ENCODE measurements at regions not wholly inside any gene's neighbourhood (a gene's known extent, or its start where the extent isn't known, plus 50 kb on each side); places are given as distances from the start of the nearest gene placed in this dataset.

- no peak overlapping the region for H3K4me3 Mint-ChIP-seq
- H3K27me3 Mint-ChIP-seq: peaks cover 8% of the 10 kb centered on the region
- no peaks in the 10 kb centered on the region for H3K36me3 Mint-ChIP-seq (ENCODE audit: low read depth)
- ChIA-PET POLR2A (no interaction called here), CTCF (interaction anchor here (1.2 kb wide), 1 partner anchor 13 kb away, joined by 3 read pairs; no protein-coding TSS in a partner anchor)
- H3K4me1 Mint-ChIP-seq: no peaks in the 10 kb centered on the region
- H3K27ac Mint-ChIP-seq: no peak overlapping the region
- DNase-seq: no peak
- no peaks in the 10 kb centered on the region for H3K9me3 Mint-ChIP-seq
Measured at GRCh38 chr4:53686521-53686920, 95.2 kb upstream of the LNX1 start.

GRCh38 chr4:53684136-53685130 lies 93.1 kb upstream of the LNX1 start:
- no peak for DNase-seq
- Mint-ChIP-seq H3K9me3 (no peaks in the 10 kb centered on the region), H3K27me3 (peaks cover 10% of the 10 kb centered on the region), H3K4me1 (no peaks in the 10 kb centered on the region), H3K27ac (no peak overlapping the region), H3K4me3 (no peak overlapping the region), H3K36me3 (ENCODE audit: low read depth) (no peaks in the 10 kb centered on the region)
- POLR2A ChIA-PET: no interaction called here
- CTCF ChIA-PET: interaction anchor here (0.9 kb wide), 1 partner anchor 16 kb away, joined by 4 read pairs; no protein-coding TSS in a partner anchor

GRCh38 chr4:53682908-53683307 lies 91.6 kb upstream of the LNX1 start:
- H3K27me3 Mint-ChIP-seq: peaks cover 10% of the 10 kb centered on the region
- CTCF ChIA-PET: no interaction called here

GRCh38 chr4:53682196-53682595 lies 90.9 kb upstream of the LNX1 start:
- Mint-ChIP-seq H3K4me1 (no peaks in the 10 kb centered on the region), H3K27me3 (peaks cover 9% of the 10 kb centered on the region)
- POLR2A ChIA-PET: no interaction called here

More at GRCh38 chr4:53682908-53683307, 91.6 kb upstream of the LNX1 start:
- H3K36me3 Mint-ChIP-seq (ENCODE audit: low read depth): no peaks in the 10 kb centered on the region
- H3K27ac Mint-ChIP-seq: no peak overlapping the region
- no peak overlapping the region for H3K4me3 Mint-ChIP-seq
- no peaks in the 10 kb centered on the region for H3K9me3 Mint-ChIP-seq
- no peaks in the 10 kb centered on the region for H3K4me1 Mint-ChIP-seq
- POLR2A ChIA-PET: no interaction called here
- DNase-seq: no peak

GRCh38 chr4:53680598-53680997 lies 89.3 kb upstream of the LNX1 start:
- no peak overlapping the region for H3K27ac Mint-ChIP-seq
- H3K9me3 Mint-ChIP-seq: no peaks in the 10 kb centered on the region
- H3K27me3 Mint-ChIP-seq: peaks cover 8% of the 10 kb centered on the region
- ChIA-PET POLR2A (no interaction called here), CTCF (no interaction called here)
- no peaks in the 10 kb centered on the region for H3K36me3 Mint-ChIP-seq (ENCODE audit: low read depth)
- no peaks in the 10 kb centered on the region for H3K4me1 Mint-ChIP-seq
- no peak overlapping the region for H3K4me3 Mint-ChIP-seq
- DNase-seq: no peak

More at GRCh38 chr4:53682196-53682595, 90.9 kb upstream of the LNX1 start:
- DNase-seq: no peak
- H3K9me3 Mint-ChIP-seq: no peaks in the 10 kb centered on the region
- H3K36me3 Mint-ChIP-seq (ENCODE audit: low read depth): no peaks in the 10 kb centered on the region
- no peak overlapping the region for H3K27ac Mint-ChIP-seq
- H3K4me3 Mint-ChIP-seq: no peak overlapping the region
- CTCF ChIA-PET: interaction anchor here (0.9 kb wide), 1 partner anchor 17 kb away, joined by 5 read pairs; no protein-coding TSS in a partner anchor

- CTCF ChIA-PET: no interaction called here
- H3K4me1 Mint-ChIP-seq: no peaks in the 10 kb centered on the region
Measured at GRCh38 chr4:53680168-53680567, 88.9 kb upstream of the LNX1 start.

GRCh38 chr4:53676402-53676871 lies 85.2 kb upstream of the LNX1 start:
- ChIA-PET CTCF (no interaction called here), POLR2A (no interaction called here)
- DNase-seq: no peak
- peaks cover 2% of the 10 kb centered on the region for H3K27me3 Mint-ChIP-seq
- no peak overlapping the region for H3K4me3 Mint-ChIP-seq
- H3K36me3 Mint-ChIP-seq (ENCODE audit: low read depth): no peaks in the 10 kb centered on the region
- H3K4me1 Mint-ChIP-seq: no peaks in the 10 kb centered on the region
- H3K9me3 Mint-ChIP-seq: no peaks in the 10 kb centered on the region
- no peak overlapping the region for H3K27ac Mint-ChIP-seq

More at GRCh38 chr4:53680168-53680567, 88.9 kb upstream of the LNX1 start:
- Mint-ChIP-seq H3K27me3 (peaks cover 8% of the 10 kb centered on the region), H3K4me3 (no peak overlapping the region), H3K27ac (no peak overlapping the region), H3K9me3 (no peaks in the 10 kb centered on the region), H3K36me3 (ENCODE audit: low read depth) (no peaks in the 10 kb centered on the region)
- no peak for DNase-seq
- POLR2A ChIA-PET: no interaction called here

GRCh38 chr4:53674903-53675302 lies 83.6 kb upstream of the LNX1 start:
- Mint-ChIP-seq H3K4me3 (no peak overlapping the region), H3K27ac (no peak overlapping the region), H3K9me3 (no peaks in the 10 kb centered on the region), H3K36me3 (ENCODE audit: low read depth) (no peaks in the 10 kb centered on the region), H3K4me1 (no peaks in the 10 kb centered on the region), H3K27me3 (no peaks in the 10 kb centered on the region)
- POLR2A ChIA-PET: no interaction called here
- CTCF ChIA-PET: no interaction called here
- DNase-seq: no peak

GRCh38 chr4:53672873-53673272 lies 81.6 kb upstream of the LNX1 start:
- Mint-ChIP-seq H3K9me3 (no peaks in the 10 kb centered on the region), H3K27ac (no peak overlapping the region), H3K4me3 (no peak overlapping the region), H3K27me3 (no peaks in the 10 kb centered on the region), H3K36me3 (ENCODE audit: low read depth) (no peaks in the 10 kb centered on the region), H3K4me1 (no peaks in the 10 kb centered on the region)
- ChIA-PET POLR2A (no interaction called here), CTCF (interaction anchor here (0.8 kb wide), 1 partner anchor 13 kb away, joined by 3 read pairs; no protein-coding TSS in a partner anchor)
- no peak for DNase-seq

- Mint-ChIP-seq H3K9me3 (no peaks in the 10 kb centered on the region), H3K27me3 (peaks cover 7% of the 10 kb centered on the region)
- CTCF ChIA-PET: no interaction called here
Measured at GRCh38 chr4:53671757-53672156, 80.5 kb upstream of the LNX1 start.

GRCh38 chr4:53659737-53660136 lies 68.5 kb upstream of the LNX1 start:
- no peak for DNase-seq
- Mint-ChIP-seq H3K4me1 (no peaks in the 10 kb centered on the region), H3K27ac (no peak overlapping the region), H3K36me3 (ENCODE audit: low read depth) (no peaks in the 10 kb centered on the region), H3K4me3 (no peak overlapping the region), H3K9me3 (no peaks in the 10 kb centered on the region), H3K27me3 (no peaks in the 10 kb centered on the region)
- ChIA-PET CTCF (no interaction called here), POLR2A (no interaction called here)

More at GRCh38 chr4:53671757-53672156, 80.5 kb upstream of the LNX1 start:
- Mint-ChIP-seq H3K27ac (no peak overlapping the region), H3K36me3 (ENCODE audit: low read depth) (no peaks in the 10 kb centered on the region), H3K4me3 (no peak overlapping the region), H3K4me1 (no peaks in the 10 kb centered on the region)
- POLR2A ChIA-PET: no interaction called here
- no peak for DNase-seq

- ChIA-PET CTCF (no interaction called here), POLR2A (no interaction called here)
- Mint-ChIP-seq H3K27ac (no peak overlapping the region), H3K27me3 (no peaks in the 10 kb centered on the region), H3K9me3 (no peaks in the 10 kb centered on the region), H3K4me3 (no peak overlapping the region), H3K4me1 (no peaks in the 10 kb centered on the region), H3K36me3 (ENCODE audit: low read depth) (no peaks in the 10 kb centered on the region)
- no peak for DNase-seq
Measured at GRCh38 chr4:53659112-53659511, 67.8 kb upstream of the LNX1 start.

- Mint-ChIP-seq H3K4me3 (no peak overlapping the region), H3K4me1 (no peaks in the 10 kb centered on the region), H3K27ac (no peak overlapping the region), H3K27me3 (no peaks in the 10 kb centered on the region), H3K36me3 (ENCODE audit: low read depth) (no peaks in the 10 kb centered on the region), H3K9me3 (no peaks in the 10 kb centered on the region)
- no peak for DNase-seq
- CTCF ChIA-PET: no interaction called here
- POLR2A ChIA-PET: no interaction called here
Measured at GRCh38 chr4:53658029-53658428, 66.7 kb upstream of the LNX1 start.
